Endothelial cell of umbilical vein (primary cell): ENCODE measurements at regions not wholly inside any gene's neighbourhood (a gene's known extent, or its start where the extent isn't known, plus 50 kb on each side); places are given as distances from the start of the nearest gene placed in this dataset.

ENCODE experiments used
- EZH2 ChIP-seq: IDR thresholded peaks from 2 replicates; pipeline ENCODE4 v1.6.1; 2012; ENCODE audit warnings: borderline replicate concordance, low read depth, mild to moderate bottlenecking, moderate library complexity, low read length, inconsistent platforms; ENCODE audit not compliant: severe bottlenecking
- GATA2 ChIP-seq: IDR thresholded peaks from 2 replicates; pipeline ENCODE4 v1.7.0; 2011; ENCODE audit warnings: low read depth, mild to moderate bottlenecking, moderate library complexity, mixed read lengths, low read length; ENCODE audit not compliant: insufficient read length, insufficient read depth
- MYC ChIP-seq: IDR thresholded peaks from one replicate; pipeline ENCODE4 v1.6.1; 2011; ENCODE audit warnings: mild to moderate bottlenecking, low read depth, low read length
- POLR2A ChIP-seq: IDR thresholded peaks from 2 replicates; pipeline ENCODE4 v1.6.1; 2012; ENCODE audit warnings: low read depth, mild to moderate bottlenecking, control low read depth, low read length
- POLR2AphosphoS5 ChIP-seq: IDR thresholded peaks from 2 replicates; pipeline ENCODE4 v1.6.1; 2012; ENCODE audit warnings: low read depth, mild to moderate bottlenecking, control low read depth, low read length, moderate library complexity; ENCODE audit not compliant: insufficient read depth
- TF ChIP-seq, protein P1 (sequence below), 2 donors: IDR thresholded peaks; 1 replicate in 1 of 2; 2 replicates in 1 of 2; pipeline ENCODE4 v1.5.1; 2011; ENCODE audit warnings: low read length in 2 of 2, mild to moderate bottlenecking in 2 of 2, moderate library complexity in 2 of 2, control low read depth in 1 of 2, inconsistent platforms in 1 of 2, low read depth in 1 of 2; ENCODE audit not compliant: insufficient read depth in 1 of 2; ENCODE audit errors: extremely low read depth in 1 of 2
- TF ChIP-seq, protein P2 (sequence below): IDR thresholded peaks from 2 replicates; pipeline ENCODE4 v1.6.1; 2011; ENCODE audit not compliant: insufficient read depth, insufficient read length

DNA sequence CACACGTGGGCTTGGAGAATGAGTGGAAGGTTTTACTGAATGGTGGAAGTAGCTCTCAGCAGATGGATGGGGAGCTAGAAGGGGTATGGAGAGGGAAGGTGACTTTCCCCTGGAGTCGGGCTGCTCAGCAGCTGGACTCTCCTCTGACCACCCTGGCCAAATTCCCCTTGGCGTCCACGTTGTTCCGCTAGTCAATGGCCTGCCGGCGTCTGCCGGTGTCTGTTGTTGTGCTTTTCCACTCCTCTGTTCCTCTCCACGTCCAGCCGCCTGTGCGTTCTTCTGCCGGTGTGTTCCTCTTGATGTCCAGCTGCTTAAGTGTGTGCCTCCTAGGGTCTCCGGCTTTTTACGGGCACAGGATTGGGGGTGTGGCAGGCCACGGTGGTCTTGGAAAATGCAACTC is 203.5 kb downstream of the MYRFL start:
- TF ChIP-seq GATA2 (no peak), POLR2A (no peak), POLR2AphosphoS5 (no peak), EZH2 (no peak), MYC (no peak)
- TF ChIP-seq, protein P1, sequence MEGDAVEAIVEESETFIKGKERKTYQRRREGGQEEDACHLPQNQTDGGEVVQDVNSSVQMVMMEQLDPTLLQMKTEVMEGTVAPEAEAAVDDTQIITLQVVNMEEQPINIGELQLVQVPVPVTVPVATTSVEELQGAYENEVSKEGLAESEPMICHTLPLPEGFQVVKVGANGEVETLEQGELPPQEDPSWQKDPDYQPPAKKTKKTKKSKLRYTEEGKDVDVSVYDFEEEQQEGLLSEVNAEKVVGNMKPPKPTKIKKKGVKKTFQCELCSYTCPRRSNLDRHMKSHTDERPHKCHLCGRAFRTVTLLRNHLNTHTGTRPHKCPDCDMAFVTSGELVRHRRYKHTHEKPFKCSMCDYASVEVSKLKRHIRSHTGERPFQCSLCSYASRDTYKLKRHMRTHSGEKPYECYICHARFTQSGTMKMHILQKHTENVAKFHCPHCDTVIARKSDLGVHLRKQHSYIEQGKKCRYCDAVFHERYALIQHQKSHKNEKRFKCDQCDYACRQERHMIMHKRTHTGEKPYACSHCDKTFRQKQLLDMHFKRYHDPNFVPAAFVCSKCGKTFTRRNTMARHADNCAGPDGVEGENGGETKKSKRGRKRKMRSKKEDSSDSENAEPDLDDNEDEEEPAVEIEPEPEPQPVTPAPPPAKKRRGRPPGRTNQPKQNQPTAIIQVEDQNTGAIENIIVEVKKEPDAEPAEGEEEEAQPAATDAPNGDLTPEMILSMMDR (IDR thresholded peaks at IDR 0.05; ENCODE audit: extremely low read depth in 1 of 2, insufficient read depth in 1 of 2, low read depth in 1 of 2, low read length in 2 of 2), result no peak
- TF ChIP-seq, protein P2, sequence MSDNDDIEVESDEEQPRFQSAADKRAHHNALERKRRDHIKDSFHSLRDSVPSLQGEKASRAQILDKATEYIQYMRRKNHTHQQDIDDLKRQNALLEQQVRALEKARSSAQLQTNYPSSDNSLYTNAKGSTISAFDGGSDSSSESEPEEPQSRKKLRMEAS, result no peak
